NCI-H1417 treated with DMSO at 0.1 percent for 48 hours (cell line): ENCODE measurements at regions not wholly inside any gene's neighbourhood (a gene's known extent, or its start where the extent isn't known, plus 50 kb on each side); places are given as distances from the start of the nearest gene placed in this dataset.

ENCODE experiments used
- DNase-seq: peaks from one replicate; lab custom pipeline; 2025; lab: John Stamatoyannopoulos, UW

- no peak for DNase-seq
Observed at GRCh38 chr17:77458202-77459017, 317.6 kb downstream of the SEC14L1 start.

- DNase-seq = no peak
Observed at GRCh38 chr17:77459018-77459755, 318.4 kb downstream of the SEC14L1 start.

DNA sequence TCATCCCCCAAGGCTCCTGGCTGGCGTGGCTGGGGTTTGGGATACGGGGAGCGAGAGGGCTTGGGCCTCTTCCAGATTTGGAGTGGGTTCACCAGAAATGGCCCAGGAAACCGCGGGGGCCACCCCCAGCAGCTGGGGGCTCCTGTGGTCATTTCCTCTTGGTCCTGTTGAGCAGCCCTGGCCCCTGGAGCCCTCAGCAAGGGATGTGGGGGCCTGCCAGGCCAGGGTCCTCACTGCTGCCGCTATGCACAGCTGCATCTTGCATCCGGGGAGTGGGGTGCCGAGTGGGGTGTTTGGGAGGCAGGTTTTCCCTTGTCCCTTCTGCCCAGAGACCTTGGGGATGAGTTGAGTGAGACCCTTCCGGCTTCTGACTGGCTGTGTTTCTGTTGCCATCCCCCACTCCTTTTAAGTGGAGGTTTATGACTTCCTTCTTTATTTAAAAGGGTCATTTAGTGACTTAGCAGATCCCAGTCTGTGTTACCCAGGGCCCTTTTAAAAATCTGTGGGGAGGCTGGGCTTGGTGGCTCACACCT is 319.8 kb downstream of the SEC14L1 start:
- DNase-seq = no peak

- no peak for DNase-seq
Observed at GRCh38 chr17:77461277-77462057, 320.7 kb downstream of the SEC14L1 start.

GRCh38 chr17:77462090-77462489 is 321.3 kb downstream of the SEC14L1 start:
- DNase-seq = no peak

GRCh38 chr17:77462553-77463497 is 322.1 kb downstream of the SEC14L1 start:
- no peak for DNase-seq

- no peak for DNase-seq
Observed at GRCh38 chr17:77464988-77465357, 324.2 kb downstream of the SEC14L1 start.

DNA sequence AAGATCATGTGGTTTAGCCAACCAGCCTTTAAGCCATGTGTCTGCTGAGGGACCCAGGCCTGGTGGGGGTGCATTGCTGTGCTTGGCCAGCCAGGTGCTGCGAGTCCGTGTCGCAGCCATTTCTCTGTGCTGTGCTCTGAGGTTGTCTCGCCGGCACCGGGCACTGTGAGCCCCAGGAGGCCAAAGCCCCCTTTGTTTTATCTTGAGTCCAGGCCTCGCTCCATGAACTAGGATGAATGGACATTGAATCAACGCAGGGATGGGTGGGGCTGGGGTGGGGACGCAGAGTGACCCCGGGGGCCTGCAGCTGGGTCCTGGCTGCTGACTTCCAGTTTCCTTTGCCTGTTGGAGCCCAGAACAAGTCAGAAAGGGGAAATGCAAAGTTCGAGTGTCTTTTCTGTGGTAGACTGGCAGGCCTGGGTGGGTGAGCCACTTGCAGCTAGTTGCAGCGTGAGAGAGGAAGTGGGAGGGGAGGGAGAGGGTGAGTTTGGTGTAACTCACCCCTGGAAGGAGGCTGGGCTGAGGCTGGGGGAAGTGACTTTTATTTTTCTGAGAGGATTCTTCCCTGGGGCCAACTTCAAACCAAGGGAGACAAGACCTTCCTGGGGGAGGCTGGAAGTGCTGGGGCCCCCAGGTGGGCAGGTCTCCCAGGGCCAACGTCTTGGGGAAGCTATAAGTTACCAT is 324.7 kb downstream of the SEC14L1 start:
- DNase-seq = no peak

GRCh38 chr17:77466140-77466539 is 325.4 kb downstream of the SEC14L1 start:
- no peak for DNase-seq

DNA sequence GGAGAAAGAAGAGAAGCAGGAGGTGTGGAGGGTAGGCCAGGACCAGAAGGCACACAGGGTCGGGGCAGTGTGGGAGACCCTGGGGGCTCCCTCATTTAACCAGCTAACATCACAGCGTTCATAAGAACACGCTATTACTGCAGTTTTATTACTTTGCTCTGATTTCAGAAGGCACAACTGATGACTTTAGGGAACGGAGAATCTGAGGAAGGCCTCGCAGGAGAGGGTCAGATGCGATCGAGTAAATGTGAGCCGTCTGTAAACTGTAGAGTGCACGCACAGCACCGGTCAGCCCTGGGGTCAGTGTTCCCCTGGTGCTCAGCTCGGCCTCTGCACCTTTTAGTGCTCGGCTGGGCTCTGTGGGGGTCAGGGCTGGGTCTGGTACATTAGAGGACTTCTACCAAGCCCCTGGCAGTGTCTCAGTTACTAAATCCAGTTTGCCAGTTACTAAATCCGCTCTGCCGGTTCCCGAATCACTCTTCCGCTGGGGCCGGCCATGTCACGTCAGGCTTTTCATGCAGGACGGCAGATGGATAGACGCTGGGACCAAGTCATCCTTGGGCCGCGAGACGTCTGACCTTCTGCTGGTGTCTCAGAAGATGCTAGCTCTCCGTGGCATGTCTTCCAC is 325.9 kb downstream of the SEC14L1 start:
- no peak for DNase-seq

DNA sequence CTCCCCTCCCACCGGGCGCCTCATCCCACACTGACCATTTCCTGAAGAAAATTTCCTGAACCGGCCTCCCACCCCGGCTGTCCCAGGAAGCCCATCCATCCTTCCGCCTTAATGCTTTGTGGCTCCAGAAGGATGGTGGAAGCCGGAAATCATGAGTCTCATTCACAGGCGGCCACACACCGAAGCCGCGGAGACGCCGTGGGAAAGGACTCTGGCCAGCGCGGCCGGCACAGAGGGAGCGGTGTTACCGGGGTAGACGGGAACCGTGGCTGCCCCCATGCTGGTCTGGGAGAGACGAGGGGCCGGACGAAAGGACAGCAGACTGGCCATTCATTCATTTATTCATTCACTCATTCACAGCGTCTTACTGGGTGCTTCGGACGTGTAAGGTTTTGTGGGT is 326.8 kb downstream of the SEC14L1 start:
- no peak for DNase-seq

- DNase-seq = no peak
Observed at GRCh38 chr17:77468897-77469296, 328.1 kb downstream of the SEC14L1 start.

GRCh38 chr17:77470330-77470786 is 329.6 kb downstream of the SEC14L1 start:
- no peak for DNase-seq

- DNase-seq = no peak
Observed at GRCh38 chr17:77470800-77471733, 330.3 kb downstream of the SEC14L1 start.

DNA sequence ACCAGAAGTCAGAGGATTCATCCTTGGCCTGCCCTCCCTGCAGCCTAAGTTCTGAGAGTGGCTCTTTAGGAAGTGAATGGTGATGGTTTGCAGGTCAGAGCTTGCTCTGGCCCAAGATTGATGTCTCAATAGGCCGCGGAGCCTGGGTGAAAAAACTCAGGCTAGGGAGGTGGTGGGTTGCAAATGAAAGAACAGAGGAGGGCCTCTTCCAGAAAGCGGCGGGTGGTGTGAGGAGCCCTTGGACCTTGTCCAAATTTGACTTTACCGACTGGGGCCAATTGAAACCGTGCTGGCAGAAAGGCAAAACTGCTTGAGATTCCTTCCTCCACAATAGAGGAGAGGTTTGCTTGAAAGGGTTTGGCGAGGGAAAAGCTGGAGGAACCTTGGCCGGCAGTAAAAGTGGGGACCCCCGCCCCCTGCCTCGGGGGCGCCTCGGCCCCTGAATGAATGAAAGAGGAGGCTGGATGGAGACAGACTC is 331.3 kb downstream of the SEC14L1 start:
- DNase-seq = no peak

GRCh38 chr17:77472468-77473310 is 331.9 kb downstream of the SEC14L1 start:
- no peak for DNase-seq

GRCh38 chr17:77473615-77474226 is 333.0 kb downstream of the SEC14L1 start:
- DNase-seq = no peak
